HG02642 (cell line): ENCODE measurements at regions not wholly inside any gene's neighbourhood (a gene's known extent, or its start where the extent isn't known, plus 50 kb on each side); places are given as distances from the start of the nearest gene placed in this dataset.

Experiments used
- ATAC-seq: cut with Tn5 transposase; IDR thresholded peaks from one replicate; pipeline ENCODE4 v1.9.1; 2021; ENCODE audit warnings: mild to moderate bottlenecking; ENCODE audit not compliant: unreplicated experiment, poor library complexity

DNA sequence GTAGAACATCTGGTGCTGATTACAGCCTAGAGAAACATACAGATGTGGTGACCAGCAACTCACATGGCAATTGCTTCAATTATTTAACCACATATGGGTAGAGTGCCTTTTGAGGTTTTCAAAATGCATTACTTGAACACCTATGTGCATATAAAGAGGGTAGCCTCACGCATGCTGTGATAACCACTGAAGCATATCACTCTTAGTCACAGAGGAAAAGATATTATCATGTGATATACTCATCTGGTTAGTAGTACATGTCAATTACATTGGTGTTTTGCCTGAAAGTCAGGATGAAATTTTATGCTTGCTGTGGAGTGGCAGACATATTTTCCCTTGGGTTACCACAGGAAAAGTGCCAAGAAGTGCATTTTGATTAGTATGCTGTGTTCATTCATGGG lies 459.3 kb upstream of the AGTR1 start:
- no peak for ATAC-seq

DNA sequence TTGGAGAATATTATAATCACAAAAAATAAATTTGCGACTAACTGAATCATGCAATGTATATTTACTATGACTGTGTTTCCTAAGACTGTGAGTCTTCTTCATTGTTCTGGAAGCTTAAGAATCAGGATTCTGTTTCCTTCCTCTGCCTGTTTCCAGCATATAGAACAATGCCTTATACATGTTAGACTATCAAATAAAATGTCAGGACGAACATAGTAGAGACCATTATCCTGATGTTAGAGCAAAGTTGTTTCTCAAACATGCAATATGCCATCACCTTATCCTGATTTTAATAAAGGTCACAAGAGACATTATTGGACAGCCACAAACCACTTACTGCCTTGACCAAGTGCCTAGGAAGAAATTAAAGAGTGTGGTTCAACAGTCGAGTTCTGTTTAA lies 457.4 kb upstream of the AGTR1 start:
- ATAC-seq: no peak

DNA sequence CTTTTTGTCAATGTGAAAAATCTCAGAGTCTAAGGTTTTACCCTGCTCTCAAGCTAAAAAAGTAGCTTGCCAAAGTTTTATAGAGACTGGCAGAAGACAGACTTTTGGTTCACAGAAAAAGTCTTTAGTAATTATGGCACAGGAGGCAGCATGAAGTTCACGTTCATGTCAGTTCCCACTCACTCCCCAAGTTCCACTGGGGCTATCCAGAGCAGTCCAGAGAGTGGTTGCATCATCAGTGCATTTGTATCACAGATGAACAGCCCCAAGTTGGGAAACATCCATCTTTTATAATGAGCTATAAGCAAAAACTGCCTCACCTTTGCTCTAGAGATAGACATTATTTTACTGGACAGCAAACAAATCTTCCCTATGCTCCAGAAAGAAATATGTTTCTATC lies 454.1 kb upstream of the AGTR1 start:
- ATAC-seq: no peak

DNA sequence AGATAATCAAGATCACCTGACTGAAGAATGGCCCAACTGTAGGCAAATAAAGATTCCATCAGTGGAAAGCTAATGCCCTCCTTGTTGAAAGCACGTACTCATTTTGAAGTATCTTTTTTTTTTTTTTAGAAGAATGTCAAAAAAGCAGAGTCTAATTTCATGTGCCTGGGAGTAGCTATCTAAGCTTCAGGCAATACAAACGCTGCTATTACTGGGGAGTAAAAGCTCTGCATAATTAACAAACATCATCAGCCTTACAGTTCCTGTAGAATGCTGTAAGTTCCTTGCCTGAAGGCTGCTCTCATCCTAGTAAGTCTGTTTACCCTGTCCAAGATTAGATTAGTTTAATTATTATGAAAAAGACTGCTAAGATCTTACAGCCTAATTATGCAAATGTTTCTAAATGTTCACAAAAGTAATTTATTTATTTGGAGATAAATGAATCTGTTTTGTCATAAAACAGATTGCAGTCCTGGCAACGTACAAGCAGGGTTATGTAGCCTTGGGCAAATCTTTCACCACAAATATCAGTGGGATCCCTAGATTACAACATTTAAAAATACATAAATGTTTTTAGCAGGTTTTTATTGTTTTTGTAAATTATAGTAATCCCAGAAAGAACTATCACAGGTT lies 451.3 kb upstream of the AGTR1 start:
- ATAC-seq: no peak

DNA sequence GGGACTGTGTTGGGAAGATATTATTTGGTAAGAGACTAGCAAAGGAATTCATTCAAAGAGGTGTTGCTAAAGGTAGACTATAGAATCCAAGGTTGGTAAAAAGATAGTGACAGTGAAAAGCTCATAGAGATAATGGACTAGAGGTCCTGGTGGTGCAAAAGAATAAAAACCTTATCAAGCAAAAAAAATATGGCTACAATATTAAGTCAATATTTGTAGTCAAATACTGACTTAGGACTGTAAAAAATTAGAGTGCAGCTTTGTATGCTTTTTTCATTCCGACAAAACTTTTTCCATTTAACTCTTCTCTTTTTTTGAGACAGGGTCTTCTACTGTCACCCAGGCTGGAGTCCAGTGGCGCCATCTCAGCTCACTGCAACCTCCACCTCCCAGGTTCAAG lies 444.0 kb upstream of the AGTR1 start:
- ATAC-seq: no peak

DNA sequence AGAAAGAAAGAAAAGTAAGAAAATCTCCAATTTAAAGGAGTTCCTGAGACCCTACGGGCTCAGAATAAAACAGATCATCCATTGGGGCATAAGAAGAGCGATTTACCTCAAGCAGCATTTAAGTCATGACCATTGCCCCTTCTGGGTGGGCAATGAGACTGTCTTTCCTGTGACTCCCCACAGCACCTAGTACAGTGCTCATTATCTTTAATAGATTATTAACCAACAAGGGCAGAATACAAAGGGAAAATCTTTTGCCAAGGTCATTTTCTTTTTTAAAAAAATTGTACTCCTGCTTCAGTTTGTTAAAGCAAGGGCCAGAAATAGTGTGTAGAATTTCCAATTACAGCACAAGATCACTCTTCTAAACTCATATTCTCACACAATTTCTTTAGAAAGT lies 443.3 kb upstream of the AGTR1 start:
- ATAC-seq: no peak

DNA sequence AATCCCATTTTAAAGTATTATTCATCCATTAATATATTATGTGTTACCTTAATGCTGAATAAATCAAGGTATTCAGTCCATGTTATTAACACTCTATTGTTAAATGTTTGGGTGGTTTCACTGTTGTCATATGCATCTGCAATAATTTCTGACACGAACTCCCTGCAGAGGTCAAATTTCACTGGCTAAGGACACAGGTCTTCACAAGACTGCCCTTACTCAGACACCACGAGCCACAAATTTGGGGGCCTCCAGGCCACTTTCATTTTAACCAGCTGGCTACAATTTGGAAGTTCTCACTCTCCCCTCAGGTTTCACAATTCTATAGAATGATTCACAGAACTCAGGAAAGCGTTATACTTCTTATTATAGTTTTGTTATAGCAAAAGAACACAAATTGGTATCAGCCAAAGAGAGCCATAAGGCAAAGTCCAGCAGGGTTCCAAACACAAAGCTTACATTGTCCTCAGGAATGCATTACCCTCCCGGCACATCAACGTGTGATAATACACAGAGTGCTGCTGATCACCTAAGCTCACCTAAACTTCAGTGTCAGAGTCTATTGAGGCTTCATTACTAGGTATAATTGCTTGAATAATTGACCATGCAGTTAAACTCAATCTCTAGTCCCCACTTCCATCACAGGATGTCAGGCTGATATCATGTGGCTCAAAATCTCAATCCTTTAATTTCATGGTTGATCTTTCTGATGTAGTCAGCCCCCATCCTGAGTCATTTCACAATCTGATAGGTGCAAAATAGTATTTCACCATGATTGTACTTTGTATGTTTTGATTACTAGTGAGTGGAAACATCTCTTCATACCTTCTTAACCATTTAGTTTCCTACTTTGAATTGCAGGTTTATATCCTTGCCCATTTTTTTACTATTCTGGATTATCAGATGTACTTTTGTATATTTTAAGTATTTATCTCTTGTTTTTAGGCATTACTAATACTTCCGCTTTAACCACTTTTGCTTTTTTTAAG lies 441.4 kb upstream of the AGTR1 start:
- ATAC-seq: no peak

DNA sequence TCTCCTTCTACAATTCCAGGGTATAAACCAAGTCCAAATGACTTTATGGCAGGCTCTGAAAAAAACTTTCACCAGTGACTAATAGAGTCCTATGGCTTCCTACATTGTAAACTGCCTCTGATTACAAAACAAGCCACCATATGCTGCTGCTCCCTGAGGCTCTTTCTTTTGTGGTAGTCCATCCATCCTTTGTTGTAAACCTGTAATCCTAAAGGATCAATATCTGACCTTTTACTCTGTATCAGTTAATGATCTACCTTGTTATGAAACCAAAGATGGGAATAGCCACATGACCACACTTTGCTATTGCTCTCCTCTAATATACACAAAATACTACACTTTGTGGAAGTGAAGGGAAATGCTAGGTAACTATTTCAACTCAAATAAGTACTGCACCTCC lies 434.7 kb upstream of the AGTR1 start:
- no peak for ATAC-seq

DNA sequence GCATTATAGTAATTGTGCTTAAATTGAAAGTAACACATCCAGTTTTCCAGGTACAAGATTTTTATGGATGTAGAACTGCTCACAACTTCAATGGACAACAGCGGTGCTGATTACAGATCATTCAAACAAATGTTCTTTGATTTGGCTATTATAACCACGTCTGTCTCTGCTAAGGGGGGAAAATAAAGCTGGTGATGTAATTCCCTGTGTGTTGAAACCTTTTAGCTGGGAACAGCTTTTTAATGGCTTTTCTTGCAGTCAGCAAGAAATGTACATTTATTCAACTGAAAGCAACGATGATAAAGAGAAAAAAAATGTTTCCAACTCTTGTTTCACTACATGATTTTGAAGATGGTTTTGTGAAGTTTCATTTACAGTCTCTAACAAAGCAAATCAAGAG lies 431.9 kb upstream of the AGTR1 start:
- ATAC-seq: no peak

DNA sequence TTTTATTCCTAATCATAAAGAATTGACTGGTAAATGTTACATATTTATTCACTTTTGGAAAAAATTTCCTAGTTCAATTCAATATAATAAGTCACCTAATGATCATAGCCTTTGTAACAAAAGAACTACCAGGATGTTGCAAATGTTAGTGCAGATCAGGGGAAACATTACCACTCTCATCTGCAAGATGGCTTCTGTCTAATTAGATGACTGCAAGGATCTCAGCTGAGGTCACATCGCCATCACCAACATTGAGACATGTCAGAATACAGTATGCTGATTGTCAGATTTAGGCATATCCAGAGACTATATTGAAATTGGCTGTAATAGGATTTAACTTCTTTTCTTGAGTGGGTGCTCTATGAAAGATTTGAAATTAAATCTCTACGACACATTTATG lies 431.4 kb upstream of the AGTR1 start:
- ATAC-seq: no peak

DNA sequence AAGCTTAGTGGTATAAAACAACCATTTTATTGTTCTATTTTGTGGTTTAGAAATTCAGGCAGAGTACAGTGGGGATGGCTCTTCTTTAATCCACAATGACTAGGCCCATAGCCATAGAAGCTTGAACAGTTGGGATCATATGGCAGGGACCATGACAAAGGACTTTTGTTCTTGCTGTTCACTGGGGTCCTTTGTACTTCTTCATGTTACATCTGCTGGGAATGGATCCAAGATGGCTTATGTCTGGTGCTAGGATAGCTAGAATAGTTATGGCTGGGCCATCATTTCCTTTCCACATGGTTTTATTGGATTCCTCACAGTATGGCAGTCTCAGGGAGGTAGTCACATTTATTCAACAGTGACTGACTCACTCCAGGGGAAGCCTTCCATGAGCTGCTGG lies 427.9 kb upstream of the AGTR1 start:
- ATAC-seq: no peak

DNA sequence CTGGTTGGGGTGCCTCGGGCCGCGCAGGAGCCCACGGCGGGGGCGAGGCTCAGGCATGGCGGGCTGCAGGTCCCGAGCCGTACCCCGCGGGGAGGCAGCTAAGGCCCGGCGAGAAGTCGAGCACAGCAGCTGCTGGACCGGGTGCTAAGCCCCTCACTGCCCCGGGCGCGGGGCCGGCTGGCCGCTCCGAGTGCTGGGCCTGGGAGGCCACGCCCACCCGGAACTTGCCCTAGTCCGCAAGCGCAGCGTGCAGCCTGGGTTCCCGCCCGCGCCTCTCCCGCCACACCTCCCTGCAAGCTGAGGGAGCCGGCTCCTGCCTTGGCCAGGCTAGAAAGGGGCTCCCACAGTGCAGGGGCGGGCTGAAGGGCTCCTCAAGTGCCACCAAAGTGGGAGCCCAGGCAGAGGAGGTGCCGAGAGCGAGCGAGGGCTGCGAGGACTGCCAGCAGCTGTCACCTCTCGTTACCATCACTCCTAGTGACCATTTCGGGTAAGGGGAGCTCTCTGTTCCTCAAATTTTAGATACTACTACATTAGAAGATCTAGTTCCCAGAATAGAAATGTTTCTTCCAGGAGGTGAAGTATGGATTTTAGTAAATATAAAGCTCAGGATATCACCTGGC lies 417.0 kb upstream of the AGTR1 start:
- no peak for ATAC-seq

DNA sequence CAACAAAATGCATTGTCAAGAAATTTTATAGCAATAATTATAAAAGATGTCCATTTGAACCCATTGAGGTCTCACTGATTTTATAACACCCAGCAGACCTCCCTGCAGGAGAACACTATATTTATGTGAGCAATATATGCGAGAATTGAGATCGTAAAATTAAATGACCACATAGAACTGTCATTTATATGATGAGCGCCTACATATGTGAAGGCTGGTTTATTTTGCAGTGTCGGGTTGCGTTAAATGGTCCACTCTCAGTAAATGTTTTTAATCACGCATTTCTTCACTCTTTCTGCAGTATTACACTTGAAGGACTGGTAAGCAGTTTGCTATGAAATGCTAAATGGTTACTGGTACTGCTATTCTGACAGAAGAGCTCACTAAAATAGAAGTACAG lies 408.5 kb upstream of the AGTR1 start:
- ATAC-seq: no peak

DNA sequence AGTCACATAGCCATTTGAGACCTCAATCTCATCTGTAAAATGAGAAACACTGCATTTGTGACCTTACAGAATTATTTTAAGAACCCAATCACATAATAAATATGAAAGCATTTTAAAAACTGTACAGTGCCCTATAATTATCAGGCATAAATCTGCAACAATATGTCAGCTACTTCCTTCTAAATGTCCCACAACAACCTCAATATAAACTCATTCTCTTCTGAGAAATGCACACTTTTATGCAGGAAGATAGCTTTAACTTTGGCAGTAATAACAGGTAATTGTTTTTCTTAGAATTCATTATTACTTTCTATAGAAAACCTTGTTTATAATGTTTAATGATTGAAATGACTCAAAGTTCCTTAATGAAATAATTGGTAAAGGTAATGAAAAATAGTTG lies 400.7 kb upstream of the AGTR1 start:
- ATAC-seq: no peak

DNA sequence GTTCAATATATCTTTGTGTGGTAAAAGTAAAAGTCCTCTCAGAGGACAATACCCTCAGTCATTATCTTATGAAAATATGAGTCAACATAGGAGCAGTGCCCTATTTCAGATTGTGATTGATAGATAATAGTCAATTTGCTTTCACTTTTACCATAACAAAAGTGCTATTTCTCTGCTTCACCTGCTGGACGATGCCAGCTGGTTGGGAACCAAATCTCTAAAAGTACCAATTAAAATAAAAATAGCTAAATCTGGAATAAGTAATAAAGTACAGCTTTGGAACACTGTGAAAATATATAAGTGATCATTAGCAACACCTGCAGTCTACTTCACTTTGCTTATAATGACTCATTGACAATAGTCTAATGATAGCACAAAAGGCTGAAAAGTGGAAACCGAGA lies 390.3 kb upstream of the AGTR1 start:
- peak; percentile 62 for ATAC-seq

DNA sequence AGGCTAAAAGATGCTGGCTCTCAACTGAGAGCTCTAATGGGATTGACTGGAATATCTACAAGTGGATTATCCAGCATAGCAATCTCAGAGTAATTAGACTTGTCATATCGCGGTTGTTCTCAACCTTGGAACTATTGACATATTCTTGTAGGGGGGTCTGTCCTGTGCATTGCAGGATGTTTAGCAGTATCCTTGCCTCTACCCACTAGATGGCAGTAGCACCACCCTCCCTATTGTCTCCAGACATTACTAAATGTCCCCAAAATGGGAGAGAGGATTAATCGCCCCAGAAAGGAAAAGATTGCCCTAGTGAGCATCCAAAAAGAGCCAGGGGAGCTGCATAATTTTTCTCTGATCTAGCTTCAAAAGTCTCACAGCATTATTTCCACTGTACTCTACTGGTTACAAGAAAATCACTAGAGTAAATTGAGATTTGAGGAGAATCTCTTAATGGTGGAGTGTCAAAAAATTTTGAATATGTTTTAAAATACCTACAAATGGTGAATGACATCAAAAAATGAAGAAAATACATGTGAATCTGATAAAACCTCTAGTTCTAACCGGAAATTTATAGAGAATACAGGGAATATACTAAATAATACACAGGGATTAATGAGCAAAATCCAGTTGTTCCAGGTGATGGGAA lies 388.2 kb upstream of the AGTR1 start:
- peak; percentile 94 for ATAC-seq

DNA sequence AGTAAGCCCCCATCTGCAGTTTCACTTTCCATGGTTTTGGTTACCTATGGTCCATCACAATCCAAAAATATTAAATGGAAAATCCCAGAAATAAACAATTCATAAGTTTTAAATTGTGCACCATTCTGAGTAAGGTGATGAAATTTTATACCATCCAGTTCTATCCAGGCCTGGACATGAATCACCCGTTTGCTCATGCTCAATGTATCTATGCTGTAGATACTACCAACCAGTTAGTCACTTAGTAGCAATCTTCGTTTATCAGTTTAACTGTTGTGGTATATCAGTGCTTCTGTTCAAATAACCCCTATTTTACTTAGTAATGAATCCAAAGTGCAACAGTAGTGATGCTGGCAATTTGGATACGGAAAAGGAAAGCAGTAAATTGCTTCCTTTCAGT lies 381.9 kb upstream of the AGTR1 start:
- ATAC-seq: no peak

DNA sequence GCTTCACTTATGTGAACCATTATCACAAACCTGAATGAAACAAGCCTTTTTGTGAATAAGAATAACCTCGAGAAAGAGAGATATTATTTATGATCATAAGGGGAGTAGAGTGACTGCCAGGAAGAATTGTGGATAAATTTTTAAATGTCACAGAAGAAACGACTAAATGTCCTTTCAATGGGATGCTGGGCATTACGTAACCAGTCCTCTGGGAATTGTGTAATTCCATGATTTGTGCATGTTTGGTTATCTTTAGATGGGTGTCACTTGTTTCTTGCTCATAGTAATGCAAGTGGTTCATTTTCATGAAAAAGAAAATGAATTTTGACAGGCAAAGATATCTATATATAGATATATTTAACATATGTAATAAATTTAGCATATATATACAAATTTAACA lies 379.5 kb upstream of the AGTR1 start:
- ATAC-seq: no peak

DNA sequence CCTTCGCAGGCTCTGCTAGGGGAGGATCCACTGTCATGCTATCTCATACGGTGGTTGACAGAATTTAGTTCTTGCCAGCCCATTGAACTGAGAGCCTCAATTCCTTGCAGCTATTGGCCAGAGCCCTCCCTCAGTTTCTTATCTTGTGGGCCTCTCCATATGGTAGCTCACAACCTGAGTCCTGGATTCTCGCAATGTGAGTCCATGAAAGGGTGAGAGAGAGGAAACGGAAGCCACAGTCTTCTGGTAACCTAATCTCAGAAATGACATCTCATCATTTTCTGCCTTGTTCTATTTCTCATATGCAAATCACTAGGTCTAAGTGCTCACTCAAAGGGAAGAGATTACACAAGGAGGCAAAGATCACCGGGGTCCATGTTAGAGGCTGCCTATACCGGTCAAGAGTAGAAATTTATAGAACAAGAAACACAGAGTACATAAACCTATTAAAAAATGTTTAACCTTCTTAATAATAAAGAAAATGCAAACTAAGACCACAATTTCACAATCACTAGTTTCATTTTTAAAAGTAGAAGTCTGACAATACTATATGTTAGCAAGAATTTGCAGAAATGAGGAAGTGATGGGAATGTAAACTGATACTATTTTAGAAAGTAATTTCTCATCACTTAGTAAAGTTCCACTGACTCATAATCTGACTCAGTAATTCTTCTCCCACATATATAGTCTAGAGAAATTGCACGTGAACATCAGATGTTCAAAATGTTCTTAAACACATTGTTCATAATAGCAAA lies 378.4 kb upstream of the AGTR1 start:
- peak; percentile 93 for ATAC-seq

DNA sequence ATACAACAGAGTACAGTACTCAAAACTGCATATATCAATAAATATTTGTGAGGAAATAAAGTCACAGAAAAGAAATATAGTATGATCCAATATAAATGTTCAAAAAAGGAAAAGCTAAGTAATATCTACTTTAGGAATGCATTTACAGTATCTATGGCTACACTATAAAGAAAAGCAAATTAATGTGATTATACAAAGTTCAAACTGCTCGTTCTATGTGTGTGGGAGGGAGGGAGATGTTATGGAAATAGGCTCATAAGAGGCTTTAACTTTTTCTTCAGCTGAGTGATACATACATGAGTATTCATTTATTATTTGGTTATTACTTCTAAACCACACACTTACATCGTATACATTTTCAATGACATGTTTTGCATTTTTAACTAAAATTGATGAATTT lies 377.7 kb upstream of the AGTR1 start:
- no peak for ATAC-seq
